ENCODE measurements at regions not wholly inside any gene's neighbourhood (a gene's known extent, or its start where the extent isn't known, plus 50 kb on each side); places are given as distances from the start of the nearest gene placed in this dataset.
"Not testable (repeated sequence)": the region's sequence is repeated elsewhere in the genome, so short reads cannot be mapped to it uniquely, and the experiment has no call there.

GRCh38 chr12:54799966-54800365 lies 54.4 kb upstream of the MUCL1 start:
- H3K9me3 ChIP-seq; H3K27me3 ChIP-seq; DNase-seq; H3K36me3 ChIP-seq; intact Hi-C loops (cut with DNase I; ENCODE audit: low total_unique reads); H3K4me3 ChIP-seq; H3K4me1 ChIP-seq; H3K27ac ChIP-seq: not testable (repeated sequence)

- no peaks in the 10 kb centered on the region for H3K36me3 ChIP-seq
- no peak for TF ChIP-seq CTCF (IDR thresholded peaks at IDR 0.05)
- H3K9me3 ChIP-seq: no peaks in the 10 kb centered on the region
- intact Hi-C loops (cut with DNase I; ENCODE audit: low total_unique reads): no loop called here
- DNase-seq: no peak
- no peak overlapping the region for H3K4me3 ChIP-seq
- no peaks in the 10 kb centered on the region for H3K27me3 ChIP-seq
- H3K4me1 ChIP-seq: no peaks in the 10 kb centered on the region
- no peak overlapping the region for H3K27ac ChIP-seq
Measured at GRCh38 chr12:54798651-54799050, 55.7 kb upstream of the MUCL1 start.

DNA sequence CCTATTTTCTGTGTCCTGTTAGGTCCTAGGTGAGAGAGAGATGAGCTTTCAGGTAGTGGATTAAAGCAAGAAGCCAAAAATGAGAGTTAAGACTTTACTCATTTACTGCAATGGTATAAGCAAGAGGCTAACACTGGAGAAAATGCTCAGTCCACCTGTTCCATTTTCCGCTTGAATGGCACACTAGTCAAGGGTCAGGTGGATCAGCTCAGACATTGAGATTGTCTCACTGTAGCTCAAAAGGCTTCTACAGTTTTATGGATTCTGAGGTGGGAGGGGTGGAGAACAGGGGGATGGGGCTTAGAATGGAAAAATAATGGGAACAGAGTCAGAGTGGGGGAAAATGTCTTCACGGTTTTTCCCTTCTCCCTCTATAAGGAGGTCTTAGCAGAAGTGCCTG lies 57.3 kb upstream of the MUCL1 start:
- intact Hi-C loops (cut with DNase I; ENCODE audit: low total_unique reads): no loop called here

GRCh38 chr12:54795644-54796043 lies 58.7 kb upstream of the MUCL1 start:
- H3K9me3 ChIP-seq: no peaks in the 10 kb centered on the region
- H3K4me3 ChIP-seq: no peak overlapping the region
- no peaks in the 10 kb centered on the region for H3K4me1 ChIP-seq
- no peaks in the 10 kb centered on the region for H3K36me3 ChIP-seq
- no peak for DNase-seq
- intact Hi-C loops (cut with DNase I; ENCODE audit: low total_unique reads): no loop called here
- no peaks in the 10 kb centered on the region for H3K27me3 ChIP-seq
- TF ChIP-seq CTCF (IDR thresholded peaks at IDR 0.05): no peak
- H3K27ac ChIP-seq: no peak overlapping the region

More for the DNA sequence above, 57.3 kb upstream of the MUCL1 start:
- no peaks in the 10 kb centered on the region for H3K27me3 ChIP-seq
- H3K9me3 ChIP-seq: no peaks in the 10 kb centered on the region
- H3K4me1 ChIP-seq: no peaks in the 10 kb centered on the region
- H3K36me3 ChIP-seq: no peaks in the 10 kb centered on the region
- H3K4me3 ChIP-seq: no peak overlapping the region
- TF ChIP-seq CTCF (IDR thresholded peaks at IDR 0.05): no peak
- no peak overlapping the region for H3K27ac ChIP-seq
- DNase-seq: no peak

- Histone ChIP-seq H3K9me3 (peaks cover 0 to 24% (median 15%) of the 10 kb centered on the region in 3 donors), H3K27ac (no peak overlapping the region), H3K4me1 (no peaks in the 10 kb centered on the region), H3K27me3 (no peaks in the 10 kb centered on the region), H3K36me3 (no peaks in the 10 kb centered on the region), H3K4me3 (no peak overlapping the region)
- intact Hi-C loops (cut with DNase I; ENCODE audit: low total_unique reads): no loop called here
- no peak for TF ChIP-seq CTCF (IDR thresholded peaks at IDR 0.05)
- DNase-seq: no peak
Measured at GRCh38 chr12:54786081-54786480, 68.2 kb upstream of the MUCL1 start.

- TF ChIP-seq CTCF (IDR thresholded peaks at IDR 0.05): no peak
- Histone ChIP-seq H3K27me3 (no peaks in the 10 kb centered on the region), H3K36me3 (no peaks in the 10 kb centered on the region), H3K4me3 (no peak overlapping the region), H3K27ac (no peak overlapping the region), H3K4me1 (no peaks in the 10 kb centered on the region), H3K9me3 (peaks cover 0 to 24% (median 15%) of the 10 kb centered on the region in 3 donors)
- intact Hi-C loops (cut with DNase I; ENCODE audit: low total_unique reads): no loop called here
- DNase-seq: no peak
Measured at GRCh38 chr12:54784115-54784514, 70.2 kb upstream of the MUCL1 start.

GRCh38 chr12:54777031-54777430 lies 77.3 kb upstream of the MUCL1 start:
- H3K4me1 ChIP-seq; H3K27ac ChIP-seq; intact Hi-C loops (cut with DNase I; ENCODE audit: low total_unique reads); DNase-seq; H3K4me3 ChIP-seq; H3K27me3 ChIP-seq; H3K36me3 ChIP-seq; H3K9me3 ChIP-seq: not testable (repeated sequence)

Data from tibial artery (tissue), 4 donors.